ENCODE measurements at regions not wholly inside any gene's neighbourhood (a gene's known extent, or its start where the extent isn't known, plus 50 kb on each side); places are given as distances from the start of the nearest gene placed in this dataset.
"Not testable (repeated sequence)": the region's sequence is repeated elsewhere in the genome, so short reads cannot be mapped to it uniquely, and the experiment has no call there.

DNA sequence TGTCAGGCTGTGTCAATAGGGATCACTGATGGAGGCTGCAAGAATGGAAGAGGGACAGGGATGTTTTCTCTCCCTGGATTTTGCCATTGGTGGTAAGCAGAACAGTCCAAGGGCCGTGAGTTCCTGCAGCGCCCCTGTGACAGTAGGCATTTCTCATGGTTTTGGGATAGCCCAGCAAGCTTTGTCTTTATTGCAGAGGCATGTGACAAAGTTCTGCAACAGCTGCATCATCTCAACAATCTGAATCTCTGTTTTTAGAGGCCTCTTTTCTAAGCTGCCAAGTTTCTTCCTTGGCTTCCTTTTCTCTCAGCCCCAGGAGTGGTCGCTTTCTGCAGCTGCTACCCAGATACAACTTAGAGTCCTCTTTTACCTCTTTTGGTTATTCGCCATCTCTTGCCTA lies 95.7 kb upstream of the TSHZ3 start:
- no peak for DNase-seq (ENCODE audit: low read depth in 1 of 2, low spot score in 1 of 2)

GRCh38 chr19:31445406-31445805 lies 96.2 kb upstream of the TSHZ3 start:
- DNase-seq (ENCODE audit: low read depth in 1 of 2, low spot score in 1 of 2): no peak

DNA sequence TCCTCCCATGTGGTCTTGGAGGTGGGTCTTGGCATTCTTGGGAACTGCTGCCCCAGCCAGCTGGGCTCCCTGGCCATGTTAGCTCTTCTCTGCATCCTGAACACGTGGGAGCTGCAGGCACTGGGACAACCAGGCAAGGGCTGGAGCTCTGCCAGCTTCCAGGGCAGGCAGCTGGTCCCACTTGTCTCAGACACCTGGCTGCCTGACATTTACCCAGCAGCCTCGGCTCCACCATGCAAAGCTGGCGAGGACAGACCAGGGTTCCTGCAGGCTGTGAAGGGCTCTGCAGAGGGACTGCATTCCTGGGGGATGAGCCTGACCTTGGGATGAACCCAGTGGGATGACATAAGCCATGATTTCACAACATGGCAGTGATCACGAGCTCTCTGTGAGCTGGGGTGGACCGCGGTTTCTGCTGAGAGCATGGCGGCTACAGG lies 99.0 kb upstream of the TSHZ3 start:
- DNase-seq (ENCODE audit: low read depth in 1 of 2, low spot score in 1 of 2): no peak

GRCh38 chr19:31449379-31449778 lies 100.1 kb upstream of the TSHZ3 start:
- DNase-seq (ENCODE audit: low read depth in 1 of 2, low spot score in 1 of 2): no peak

DNA sequence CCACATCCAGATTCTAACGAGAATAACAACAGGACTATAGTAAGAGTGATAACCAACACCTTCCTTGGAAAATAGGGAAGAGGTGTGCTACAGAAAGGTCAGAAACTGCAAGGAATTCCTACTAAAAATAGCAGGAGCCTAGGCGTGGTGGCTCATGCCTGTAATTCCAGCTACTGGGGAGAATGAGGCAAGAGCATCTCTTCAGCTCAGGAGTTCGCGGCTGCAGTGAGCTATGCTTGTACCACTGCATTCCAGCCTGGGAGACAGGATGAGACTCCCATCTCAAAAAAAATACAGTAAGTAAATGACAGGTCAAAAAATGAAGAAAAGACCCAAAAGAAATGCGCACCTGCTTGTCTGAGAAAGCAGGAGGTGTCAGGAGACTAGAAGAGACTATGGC lies 101.5 kb upstream of the TSHZ3 start:
- DNase-seq (ENCODE audit: low read depth in 1 of 2, low spot score in 1 of 2): no peak

- DNase-seq (ENCODE audit: low read depth in 1 of 2, low spot score in 1 of 2): no peak
These were observed 102.6 kb upstream of the TSHZ3 start for GRCh38 chr19:31451686-31452330.

GRCh38 chr19:31459430-31459829 lies 110.2 kb upstream of the TSHZ3 start:
- no peak for DNase-seq (ENCODE audit: low read depth in 1 of 2, low spot score in 1 of 2)

GRCh38 chr19:31461814-31462539 lies 112.7 kb upstream of the TSHZ3 start:
- no peak for DNase-seq (ENCODE audit: low read depth in 1 of 2, low spot score in 1 of 2)

DNA sequence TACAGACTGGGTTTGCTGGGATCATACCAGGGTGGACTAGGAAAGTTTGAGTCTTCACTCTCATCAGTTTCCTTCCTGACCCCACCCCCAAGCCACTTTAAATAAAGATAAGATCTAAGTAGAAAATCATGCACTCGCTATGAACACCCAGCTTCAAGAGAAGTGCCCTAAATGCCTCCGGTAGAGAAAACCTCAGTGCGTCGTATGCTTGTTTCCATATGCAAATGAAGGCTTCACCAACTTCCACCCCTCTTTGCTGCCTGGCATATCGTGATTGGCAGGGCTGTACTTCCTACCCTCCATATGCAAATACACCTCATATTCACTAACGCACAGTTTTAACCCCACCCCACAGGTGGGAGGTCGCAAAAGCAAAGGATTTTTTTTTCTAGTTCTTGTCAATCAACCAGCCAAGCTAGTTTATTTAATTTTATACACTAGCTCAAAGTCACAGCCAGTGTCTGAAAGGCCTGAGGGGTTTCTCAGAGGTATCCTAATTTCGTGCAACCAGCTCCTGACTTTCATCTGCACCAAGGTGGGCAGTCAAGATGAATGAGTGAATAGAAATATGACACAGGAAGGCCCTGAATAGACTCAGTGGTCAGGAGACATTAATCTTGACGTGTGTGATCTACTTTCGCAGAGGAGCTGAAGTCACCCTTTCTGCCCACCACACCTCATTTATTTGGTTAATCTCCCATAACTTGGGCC lies 121.1 kb upstream of the TSHZ3 start:
- no peak for DNase-seq (ENCODE audit: low read depth in 1 of 2, low spot score in 1 of 2)

GRCh38 chr19:31470952-31471351 lies 121.7 kb upstream of the TSHZ3 start:
- no peak for DNase-seq (ENCODE audit: low read depth in 1 of 2, low spot score in 1 of 2)

GRCh38 chr19:31478241-31478640 lies 129.0 kb upstream of the TSHZ3 start:
- DNase-seq (ENCODE audit: low read depth in 1 of 2, low spot score in 1 of 2): no peak

- DNase-seq (ENCODE audit: low read depth in 1 of 2, low spot score in 1 of 2): no peak
These were observed 134.1 kb upstream of the TSHZ3 start for GRCh38 chr19:31483226-31483857.

GRCh38 chr19:31484858-31485410 lies 135.7 kb upstream of the TSHZ3 start:
- DNase-seq (ENCODE audit: low read depth in 1 of 2, low spot score in 1 of 2): not testable (repeated sequence)

DNA sequence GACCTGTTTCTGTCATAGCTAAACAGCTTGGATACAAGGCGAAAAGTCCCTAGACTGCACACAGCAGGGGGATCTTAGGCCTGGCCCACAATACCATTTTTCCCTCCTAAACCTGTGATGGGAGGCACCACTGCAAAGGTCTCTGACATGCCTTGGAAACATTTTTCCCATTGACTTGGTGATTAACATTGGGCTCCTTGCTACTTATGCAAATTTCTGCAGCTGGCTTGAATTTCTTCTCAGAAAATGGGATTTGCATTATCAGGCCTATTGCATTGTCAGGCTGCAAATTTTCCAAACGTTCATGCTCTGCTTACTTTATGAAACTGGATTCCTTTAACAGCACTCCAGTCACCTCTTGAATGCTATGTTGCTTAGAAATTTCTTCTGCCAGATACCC lies 136.2 kb upstream of the TSHZ3 start:
- DNase-seq (ENCODE audit: low read depth in 1 of 2, low spot score in 1 of 2): no peak

DNA sequence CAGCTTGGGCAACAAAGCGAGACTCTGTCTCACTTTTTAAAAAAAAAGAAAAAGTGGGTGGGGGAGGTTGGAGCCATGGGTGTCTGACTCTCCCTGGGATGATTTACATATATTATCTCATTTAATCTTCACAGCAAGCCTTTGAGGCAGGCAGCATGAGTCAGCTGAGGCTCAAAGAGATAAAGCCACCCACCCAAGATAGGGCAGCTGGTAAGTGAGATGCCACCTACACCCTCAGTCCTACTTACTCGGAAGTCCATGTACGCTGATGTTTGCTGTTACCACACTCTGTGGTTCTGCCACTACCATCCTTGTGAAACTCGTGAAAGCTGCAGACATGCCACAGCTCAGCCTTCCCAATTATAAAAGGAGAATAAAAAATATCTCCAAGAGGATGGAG lies 142.0 kb upstream of the TSHZ3 start:
- DNase-seq (ENCODE audit: low read depth in 1 of 2, low spot score in 1 of 2): no peak

DNA sequence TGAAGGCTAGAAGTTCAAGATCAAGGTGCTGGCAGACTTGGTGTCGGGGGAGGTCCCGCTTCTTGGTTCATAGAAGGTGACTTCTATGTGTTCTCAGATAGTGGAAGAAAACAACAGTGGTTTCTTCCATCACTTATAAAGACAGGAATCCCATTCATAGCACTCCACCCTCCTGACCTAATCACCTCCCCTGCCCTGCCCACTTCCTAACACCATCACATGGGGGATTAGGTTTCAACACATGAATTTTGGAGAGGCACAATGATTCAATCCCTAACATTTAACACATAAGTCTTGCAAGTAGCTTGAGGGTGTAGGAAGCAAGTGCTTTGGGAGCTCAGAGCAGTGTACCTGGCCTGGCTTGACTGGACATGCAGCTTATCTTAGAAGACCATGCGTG lies 142.8 kb upstream of the TSHZ3 start:
- no peak for DNase-seq (ENCODE audit: low read depth in 1 of 2, low spot score in 1 of 2)

DNA sequence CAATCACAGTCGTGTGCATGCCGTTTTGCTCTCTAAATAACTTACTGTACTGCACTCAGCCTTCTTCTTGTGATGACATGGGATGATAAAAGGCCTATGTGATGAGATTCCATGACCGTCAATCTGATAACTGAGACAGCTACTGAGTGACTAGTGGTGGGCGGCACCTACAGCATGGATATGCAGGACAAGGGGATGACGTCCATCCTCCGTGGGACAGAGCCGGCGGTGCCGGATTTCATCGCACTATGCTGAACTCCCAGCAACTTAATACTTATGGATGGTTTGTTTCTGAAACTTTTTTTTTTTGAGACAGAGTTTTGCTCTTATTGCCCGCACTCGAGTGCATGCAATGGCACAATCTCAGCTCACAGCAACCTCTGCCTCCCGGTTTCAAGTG lies 146.8 kb upstream of the TSHZ3 start:
- DNase-seq (ENCODE audit: low read depth in 1 of 2, low spot score in 1 of 2): no peak

DNA sequence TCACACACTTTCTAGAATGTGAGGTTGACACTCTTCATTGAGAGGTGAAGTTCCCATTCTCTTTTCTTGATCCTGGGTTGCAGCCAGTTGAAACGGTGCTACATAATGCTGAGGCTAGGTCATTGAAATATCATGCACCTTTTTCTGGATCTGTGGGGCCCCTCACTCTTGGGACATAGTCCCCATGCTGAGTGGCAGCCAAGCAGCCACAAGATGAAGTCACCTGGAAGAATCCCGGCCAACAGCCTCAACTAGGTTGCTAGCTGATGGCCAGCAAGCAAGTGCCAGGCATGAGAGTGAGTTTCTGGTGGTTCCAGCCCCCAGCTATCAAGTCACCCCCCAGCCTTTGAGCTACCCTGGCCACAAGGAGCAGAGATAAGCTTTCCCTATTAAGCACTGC lies 148.5 kb upstream of the TSHZ3 start:
- DNase-seq (ENCODE audit: low read depth in 1 of 2, low spot score in 1 of 2): no peak

DNA sequence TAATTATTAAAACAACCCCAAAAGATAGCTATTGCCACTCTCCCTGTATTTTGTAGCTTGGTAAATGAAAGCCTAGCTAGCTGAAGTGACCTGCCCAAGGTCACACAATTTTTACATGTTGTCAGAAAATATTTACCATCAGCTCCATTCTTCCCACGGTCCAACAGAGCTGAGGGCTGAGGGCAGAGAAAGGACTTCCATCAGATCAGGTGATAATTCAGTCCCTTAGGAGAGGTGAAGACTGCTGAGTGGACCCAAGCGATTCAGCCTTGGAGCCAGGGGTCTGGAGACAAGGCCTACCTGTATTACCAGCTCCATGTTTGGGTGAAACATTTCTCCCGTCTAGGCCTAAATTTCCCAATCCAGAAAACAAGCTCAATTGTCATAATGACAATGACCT lies 149.5 kb upstream of the TSHZ3 start:
- no peak for DNase-seq (ENCODE audit: low read depth in 1 of 2, low spot score in 1 of 2)

DNA sequence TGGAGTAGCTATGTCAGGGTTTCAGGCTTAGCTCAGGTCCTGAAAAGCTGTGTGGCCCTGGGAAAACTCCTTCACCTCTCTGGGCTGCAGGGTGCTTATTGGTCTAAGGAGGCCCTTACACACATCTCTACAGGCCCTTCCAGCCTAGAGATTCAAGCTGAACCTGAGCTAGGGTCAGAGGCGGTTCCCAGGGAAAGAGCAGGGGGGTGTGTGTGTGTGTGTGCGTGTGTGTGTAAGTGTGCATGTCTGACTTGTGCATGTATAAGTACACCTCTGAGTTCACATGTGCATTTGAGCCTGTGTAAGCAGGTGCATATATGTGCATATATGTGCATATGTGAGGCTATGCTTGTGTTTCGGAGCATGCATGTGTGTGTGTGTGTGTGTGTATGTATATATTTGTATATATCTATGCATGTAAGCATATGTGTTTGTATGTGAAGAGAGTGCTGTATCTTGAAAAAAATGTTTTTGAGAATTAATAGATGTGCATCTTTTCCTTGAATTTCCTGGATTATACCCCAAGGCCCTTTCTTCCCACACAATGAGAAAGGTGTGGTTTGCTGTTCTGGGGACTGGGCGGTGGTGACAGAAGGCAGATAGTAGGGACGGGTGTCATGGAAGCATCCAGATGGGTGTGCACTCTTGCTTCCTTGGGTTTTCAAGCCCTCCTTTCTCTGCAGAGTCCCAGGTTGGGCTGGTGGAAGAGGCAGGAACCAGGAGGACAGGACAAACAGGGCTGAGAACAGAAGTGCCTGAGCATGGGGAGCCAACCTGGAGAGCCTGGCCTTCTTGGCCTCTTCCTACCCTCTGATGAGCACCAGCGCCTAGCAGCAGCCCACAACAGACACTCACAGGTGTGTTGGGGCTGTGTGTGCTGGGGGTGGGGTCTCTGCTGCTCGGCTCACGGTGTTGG lies 150.3 kb upstream of the TSHZ3 start:
- no peak for DNase-seq (ENCODE audit: low read depth in 1 of 2, low spot score in 1 of 2)

Data from activated CD4-positive, alpha-beta T cell treated with anti-CD3 and anti-CD28 coated beads, Interleukin-2, amount 50 U/mL, for 24 hours (primary cell).